NCI-H526 treated with DMSO at 0.1 percent for 48 hours (cell line): ENCODE measurements at regions not wholly inside any gene's neighbourhood (a gene's known extent, or its start where the extent isn't known, plus 50 kb on each side); places are given as distances from the start of the nearest gene placed in this dataset.

Experiments
- DNase-seq: peaks from one replicate; lab custom pipeline; 2025; lab: John Stamatoyannopoulos, UW

- no peak for DNase-seq
Observed at GRCh38 chrX:4249401-4249800, 536.0 kb upstream of the PRKX start.

GRCh38 chrX:4243759-4244158, 530.3 kb upstream of the PRKX start:
- no peak for DNase-seq

- DNase-seq: no peak
Observed at GRCh38 chrX:4240541-4241194, 527.2 kb upstream of the PRKX start.

- no peak for DNase-seq
Observed at GRCh38 chrX:4239650-4240540, 526.4 kb upstream of the PRKX start.

- DNase-seq: no peak
Observed at GRCh38 chrX:4238916-4239315, 525.5 kb upstream of the PRKX start.

GRCh38 chrX:4225086-4225485, 511.6 kb upstream of the PRKX start:
- no peak for DNase-seq

GRCh38 chrX:4206941-4207340, 493.5 kb upstream of the PRKX start:
- no peak for DNase-seq

- no peak for DNase-seq
Observed at GRCh38 chrX:4197971-4198370, 484.5 kb upstream of the PRKX start.

GRCh38 chrX:4193500-4194155, 480.2 kb upstream of the PRKX start:
- DNase-seq: no peak

- DNase-seq: no peak
Observed at GRCh38 chrX:4186331-4186730, 472.9 kb upstream of the PRKX start.

GRCh38 chrX:4185086-4185485, 471.6 kb upstream of the PRKX start:
- DNase-seq: no peak

GRCh38 chrX:4182408-4182806, 469.0 kb upstream of the PRKX start:
- no peak for DNase-seq

- DNase-seq: no peak
Observed at GRCh38 chrX:4181782-4182407, 468.4 kb upstream of the PRKX start.

- DNase-seq: no peak
Observed at GRCh38 chrX:4179031-4179430, 465.6 kb upstream of the PRKX start.

- DNase-seq: no peak
Observed at GRCh38 chrX:4175221-4175620, 461.8 kb upstream of the PRKX start.

- no peak for DNase-seq
Observed at GRCh38 chrX:4173743-4174142, 460.3 kb upstream of the PRKX start.

GRCh38 chrX:4151798-4152197, 438.3 kb upstream of the PRKX start:
- no peak for DNase-seq

GRCh38 chrX:4150259-4150658, 436.8 kb upstream of the PRKX start:
- no peak for DNase-seq

- no peak for DNase-seq
Observed at GRCh38 chrX:4129626-4130025, 416.2 kb upstream of the PRKX start.

- no peak for DNase-seq
Observed at GRCh38 chrX:4118666-4119530, 405.4 kb upstream of the PRKX start.

- no peak for DNase-seq
Observed at GRCh38 chrX:4110964-4111363, 397.5 kb upstream of the PRKX start.

- DNase-seq: no peak
Observed at GRCh38 chrX:4094926-4095325, 381.5 kb upstream of the PRKX start.
